Stimulated activated naive CD8-positive, alpha-beta T cell treated with anti-CD3 and anti-CD28 coated beads, Interleukin-15, Interleukin-2, amounts not matched to agents 100 U/mL and 50 U/mL, for 24 hours (primary cell): ENCODE measurements at regions not wholly inside any gene's neighbourhood (a gene's known extent, or its start where the extent isn't known, plus 50 kb on each side); places are given as distances from the start of the nearest gene placed in this dataset.

ENCODE experiments used
- ATAC-seq: fragments of 150-1000 bp; cut with Tn5 transposase; one replicate; pipeline ENCODE4 v1.10.0; 2021
- DNase-seq: peaks from one replicate; pipeline ENCODE4 v3.0.0; 2021

- no peak for ATAC-seq
- no peak for DNase-seq
Observed at GRCh38 chr14:104514156-104514848, 65.3 kb upstream of the C14orf180 start.

- no peak for DNase-seq
- ATAC-seq: no peak
Observed at GRCh38 chr14:104515059-104515810, 64.3 kb upstream of the C14orf180 start.

- DNase-seq (no peak), ATAC-seq (no peak)
Observed at GRCh38 chr14:104515811-104516780, 63.5 kb upstream of the C14orf180 start.

GRCh38 chr14:104516906-104517305 lies 62.7 kb upstream of the C14orf180 start:
- DNase-seq: no peak
- no peak for ATAC-seq

GRCh38 chr14:104517426-104517825 lies 62.1 kb upstream of the C14orf180 start:
- no peak for ATAC-seq

GRCh38 chr14:104517867-104518266 lies 61.7 kb upstream of the C14orf180 start:
- ATAC-seq: no peak

More at GRCh38 chr14:104517426-104517825, 62.1 kb upstream of the C14orf180 start:
- no peak for DNase-seq

GRCh38 chr14:104518659-104519350 lies 60.8 kb upstream of the C14orf180 start:
- DNase-seq (no peak), ATAC-seq (no peak)

More at GRCh38 chr14:104517867-104518266, 61.7 kb upstream of the C14orf180 start:
- DNase-seq: no peak

GRCh38 chr14:104519721-104520120 lies 59.8 kb upstream of the C14orf180 start:
- no peak for DNase-seq

GRCh38 chr14:104520620-104521410 lies 58.7 kb upstream of the C14orf180 start:
- ATAC-seq (no peak), DNase-seq (no peak)

More at GRCh38 chr14:104519721-104520120, 59.8 kb upstream of the C14orf180 start:
- ATAC-seq: no peak

GRCh38 chr14:104521816-104522745 lies 57.5 kb upstream of the C14orf180 start:
- ATAC-seq (no peak), DNase-seq (no peak)

GRCh38 chr14:104522926-104523545 lies 56.5 kb upstream of the C14orf180 start:
- ATAC-seq (no peak), DNase-seq (no peak)

- no peak for ATAC-seq
- no peak for DNase-seq
Observed at GRCh38 chr14:104523546-104523935, 56.0 kb upstream of the C14orf180 start.

GRCh38 chr14:104524726-104525125 lies 54.8 kb upstream of the C14orf180 start:
- DNase-seq (no peak), ATAC-seq (no peak)

- ATAC-seq: no peak
Observed at GRCh38 chr14:104526723-104527645, 52.6 kb upstream of the C14orf180 start.

GRCh38 chr14:104527857-104528459 lies 51.6 kb upstream of the C14orf180 start:
- no peak for ATAC-seq
- DNase-seq: no peak

More at GRCh38 chr14:104526723-104527645, 52.6 kb upstream of the C14orf180 start:
- DNase-seq: no peak

GRCh38 chr14:104528496-104528895 lies 51.1 kb upstream of the C14orf180 start:
- ATAC-seq (no peak), DNase-seq (no peak)
